GM06990 (cell line): ENCODE measurements at regions not wholly inside any gene's neighbourhood (a gene's known extent, or its start where the extent isn't known, plus 50 kb on each side); places are given as distances from the start of the nearest gene placed in this dataset.

Experiments
- DNase-seq: peaks from one replicate; pipeline ENCODE4 v3.0.0-alpha.2; 2011; ENCODE audit not compliant: insufficient read length; ENCODE audit errors: extremely low read depth
- H3K27me3 ChIP-seq: replicated peaks from 2 replicates; pipeline ENCODE4 v1.6.0; 2011; ENCODE audit warnings: low read length; ENCODE audit not compliant: control insufficient read depth, insufficient read depth
- H3K36me3 ChIP-seq: 2 replicates; pipeline ENCODE4 v1.5.1; 2011; ENCODE audit warnings: low read length; ENCODE audit not compliant: control insufficient read depth, insufficient read depth
- H3K4me3 ChIP-seq: replicated peaks from 2 replicates; pipeline ENCODE4 v1.5.1; 2011; ENCODE audit warnings: low read depth, mild to moderate bottlenecking, control low read depth, low read length
- TF ChIP-seq, protein P1 (sequence below): IDR thresholded peaks from 2 replicates; pipeline ENCODE4 v1.5.1; 2011; ENCODE audit warnings: low read length, control low read depth, mild to moderate bottlenecking, inconsistent platforms; ENCODE audit not compliant: insufficient read depth, poor library complexity, severe bottlenecking

DNA sequence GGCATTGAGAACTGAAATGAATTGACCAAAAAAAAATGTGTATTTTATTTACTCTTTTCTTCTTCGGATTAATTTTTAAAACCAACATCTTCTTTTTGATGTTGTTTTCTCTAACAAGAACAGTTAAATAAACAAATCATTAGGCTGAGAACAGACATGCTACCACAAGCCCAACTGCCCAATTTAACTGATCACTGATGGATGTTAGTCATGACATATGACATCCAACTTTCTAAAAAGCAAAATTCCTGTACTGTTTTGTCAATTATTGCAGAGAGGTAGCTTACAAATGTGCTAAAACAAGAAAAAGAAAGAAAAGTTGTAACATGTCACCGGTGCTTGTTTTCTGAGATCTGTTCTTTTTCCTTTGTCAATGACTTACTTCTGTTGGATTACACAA, 232.1 kb downstream of the C11orf87 start:
- no peaks in the 10 kb centered on the region for H3K36me3 ChIP-seq
- no peak for DNase-seq
- H3K4me3 ChIP-seq: no peak overlapping the region
- no peaks in the 10 kb centered on the region for H3K27me3 ChIP-seq
- TF ChIP-seq, protein P1, sequence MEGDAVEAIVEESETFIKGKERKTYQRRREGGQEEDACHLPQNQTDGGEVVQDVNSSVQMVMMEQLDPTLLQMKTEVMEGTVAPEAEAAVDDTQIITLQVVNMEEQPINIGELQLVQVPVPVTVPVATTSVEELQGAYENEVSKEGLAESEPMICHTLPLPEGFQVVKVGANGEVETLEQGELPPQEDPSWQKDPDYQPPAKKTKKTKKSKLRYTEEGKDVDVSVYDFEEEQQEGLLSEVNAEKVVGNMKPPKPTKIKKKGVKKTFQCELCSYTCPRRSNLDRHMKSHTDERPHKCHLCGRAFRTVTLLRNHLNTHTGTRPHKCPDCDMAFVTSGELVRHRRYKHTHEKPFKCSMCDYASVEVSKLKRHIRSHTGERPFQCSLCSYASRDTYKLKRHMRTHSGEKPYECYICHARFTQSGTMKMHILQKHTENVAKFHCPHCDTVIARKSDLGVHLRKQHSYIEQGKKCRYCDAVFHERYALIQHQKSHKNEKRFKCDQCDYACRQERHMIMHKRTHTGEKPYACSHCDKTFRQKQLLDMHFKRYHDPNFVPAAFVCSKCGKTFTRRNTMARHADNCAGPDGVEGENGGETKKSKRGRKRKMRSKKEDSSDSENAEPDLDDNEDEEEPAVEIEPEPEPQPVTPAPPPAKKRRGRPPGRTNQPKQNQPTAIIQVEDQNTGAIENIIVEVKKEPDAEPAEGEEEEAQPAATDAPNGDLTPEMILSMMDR: no peak

DNA sequence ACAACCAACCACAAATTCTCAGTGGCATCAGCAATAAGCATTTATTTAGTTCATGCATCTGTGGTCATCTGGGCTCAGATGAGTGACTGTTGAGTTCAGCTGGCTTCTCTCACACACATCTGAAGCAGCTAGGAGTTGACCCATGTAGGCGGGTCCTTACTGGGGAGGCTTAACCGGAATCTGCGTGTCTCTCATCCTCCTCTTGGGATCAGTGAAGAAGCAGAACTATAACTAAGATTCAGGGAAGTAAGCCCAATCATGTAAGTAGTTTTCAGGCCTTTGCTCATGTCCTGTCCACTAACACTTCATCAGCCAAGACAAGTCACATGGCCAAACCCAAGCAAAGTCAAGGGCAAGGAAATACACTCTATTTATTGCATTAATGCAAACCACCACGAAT, 236.2 kb downstream of the C11orf87 start:
- H3K4me3 ChIP-seq: no peak overlapping the region
- no peaks in the 10 kb centered on the region for H3K36me3 ChIP-seq
- H3K27me3 ChIP-seq: no peaks in the 10 kb centered on the region
- DNase-seq: no peak
- TF ChIP-seq, protein P1: no peak

GRCh38 chr11:109667719-109668118, 245.7 kb downstream of the C11orf87 start:
- TF ChIP-seq, protein P1: no peak
- no peak overlapping the region for H3K4me3 ChIP-seq
- no peak for DNase-seq
- H3K27me3 ChIP-seq: no peaks in the 10 kb centered on the region; the same call in 1 of the 2 replicates
- H3K36me3 ChIP-seq: no peaks in the 10 kb centered on the region

DNA sequence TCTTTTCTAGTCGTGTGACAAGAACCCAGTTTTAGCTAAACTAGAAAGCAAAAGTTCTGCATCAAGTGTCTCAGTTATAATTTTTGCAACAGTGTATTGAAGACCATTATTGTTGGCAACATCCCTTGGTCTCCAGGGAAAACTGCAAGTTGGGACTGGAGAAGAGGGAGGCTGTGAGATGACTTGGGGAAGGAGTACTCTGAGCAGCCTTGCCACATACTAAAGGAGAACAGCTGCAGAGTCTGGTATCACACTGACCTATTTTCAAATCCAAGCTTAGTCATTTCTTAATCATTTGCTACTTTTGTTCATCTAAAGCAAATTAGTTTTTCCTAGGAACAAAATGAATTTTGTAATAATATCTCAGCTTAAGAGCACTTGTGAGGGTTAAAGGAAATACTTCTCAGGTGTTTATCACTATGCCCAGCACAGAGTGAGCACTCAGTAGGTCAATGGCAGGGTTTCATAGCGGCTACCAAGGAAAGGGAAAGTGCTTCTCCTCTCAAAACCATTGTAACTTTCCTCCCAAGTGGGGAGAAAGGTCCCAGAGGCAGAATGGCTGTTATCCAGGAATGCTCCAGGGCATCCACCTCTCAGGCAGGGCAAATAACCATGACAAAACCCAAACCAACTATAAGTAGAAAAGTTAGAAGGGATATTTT, 247.1 kb downstream of the C11orf87 start:
- no peak overlapping the region for H3K4me3 ChIP-seq
- TF ChIP-seq, protein P1: no peak
- H3K36me3 ChIP-seq: no peaks in the 10 kb centered on the region
- no peaks in the 10 kb centered on the region; the same call in 1 of the 2 replicates for H3K27me3 ChIP-seq
- no peak for DNase-seq

DNA sequence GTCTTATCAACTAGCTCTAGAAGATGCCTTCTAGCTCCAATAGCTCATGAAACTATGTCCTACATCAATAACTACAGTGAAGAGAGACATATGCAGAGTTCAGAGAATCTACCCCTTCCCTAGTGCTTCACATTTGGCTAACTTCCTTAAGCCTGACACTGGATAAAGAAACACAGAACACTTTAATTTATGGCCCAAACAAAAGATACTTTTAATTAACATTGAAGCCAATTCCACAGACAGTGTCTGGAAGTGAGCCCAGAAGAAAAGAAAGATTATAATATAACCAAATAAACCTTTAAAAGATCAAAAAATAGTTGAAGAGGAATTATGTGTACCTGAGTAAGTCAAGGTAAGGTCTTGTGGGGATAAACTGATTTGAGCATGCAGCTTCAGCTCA, 255.2 kb downstream of the C11orf87 start:
- no peak for DNase-seq
- no peaks in the 10 kb centered on the region for H3K27me3 ChIP-seq
- no peaks in the 10 kb centered on the region for H3K36me3 ChIP-seq
- TF ChIP-seq, protein P1: no peak
- H3K4me3 ChIP-seq: no peak overlapping the region

DNA sequence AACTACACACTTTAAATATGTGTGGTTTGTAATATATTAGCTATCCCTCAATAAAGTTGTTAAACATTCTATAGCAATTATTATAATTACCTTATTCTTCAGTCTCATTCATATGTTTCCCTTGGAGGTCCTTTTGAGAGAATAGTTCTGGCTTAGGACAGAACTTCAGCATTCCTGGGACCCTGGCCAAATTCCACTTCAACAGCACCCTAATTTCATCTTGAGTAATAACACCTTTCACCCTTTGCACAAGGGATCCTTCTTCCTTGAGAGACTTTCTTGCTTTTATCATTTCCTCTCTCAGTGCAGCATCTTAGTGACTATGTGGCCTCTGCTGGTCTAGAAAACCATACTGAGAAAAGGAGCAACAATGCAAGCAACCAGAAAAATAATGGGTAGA, 255.9 kb downstream of the C11orf87 start:
- DNase-seq: no peak
- TF ChIP-seq, protein P1: no peak
- no peaks in the 10 kb centered on the region for H3K36me3 ChIP-seq
- no peak overlapping the region for H3K4me3 ChIP-seq
- no peaks in the 10 kb centered on the region for H3K27me3 ChIP-seq
